ENCODE measurements at regions not wholly inside any gene's neighbourhood (a gene's known extent, or its start where the extent isn't known, plus 50 kb on each side); places are given as distances from the start of the nearest gene placed in this dataset.

DNA sequence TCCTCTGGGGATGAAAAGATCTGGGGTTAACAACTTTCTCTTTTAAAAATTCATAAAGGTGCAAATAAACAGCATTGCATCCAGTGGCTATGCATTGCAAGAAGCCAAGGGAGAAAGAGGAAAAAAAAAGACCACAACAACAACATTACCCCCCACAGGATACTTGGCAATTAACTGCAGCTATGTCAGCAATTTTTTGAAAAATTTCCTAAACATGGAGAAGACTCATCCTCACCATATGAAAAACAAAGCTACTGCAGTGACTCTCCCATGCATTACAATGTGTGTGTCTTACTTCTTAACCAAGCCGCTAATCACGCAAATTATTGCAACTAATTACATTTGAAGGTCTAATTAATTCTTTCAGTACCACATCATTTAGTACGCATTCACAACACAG lies 309.8 kb upstream of the ZNF507 start:
- Mint-ChIP-seq H3K9me3 (ENCODE audit: unreplicated experiment) (no peaks in the 10 kb centered on the region), H3K4me1 (ENCODE audit: unreplicated experiment) (peaks cover 6% of the 10 kb centered on the region), H3K27ac (ENCODE audit: unreplicated experiment) (no peak overlapping the region), H3K27me3 (ENCODE audit: unreplicated experiment) (no peaks in the 10 kb centered on the region), H3K36me3 (ENCODE audit: low read depth, unreplicated experiment) (no peaks in the 10 kb centered on the region), H3K4me3 (ENCODE audit: unreplicated experiment) (no peak overlapping the region)
- no peak for DNase-seq (ENCODE audit: low spot score)
- TF ChIP-seq, protein P1, sequence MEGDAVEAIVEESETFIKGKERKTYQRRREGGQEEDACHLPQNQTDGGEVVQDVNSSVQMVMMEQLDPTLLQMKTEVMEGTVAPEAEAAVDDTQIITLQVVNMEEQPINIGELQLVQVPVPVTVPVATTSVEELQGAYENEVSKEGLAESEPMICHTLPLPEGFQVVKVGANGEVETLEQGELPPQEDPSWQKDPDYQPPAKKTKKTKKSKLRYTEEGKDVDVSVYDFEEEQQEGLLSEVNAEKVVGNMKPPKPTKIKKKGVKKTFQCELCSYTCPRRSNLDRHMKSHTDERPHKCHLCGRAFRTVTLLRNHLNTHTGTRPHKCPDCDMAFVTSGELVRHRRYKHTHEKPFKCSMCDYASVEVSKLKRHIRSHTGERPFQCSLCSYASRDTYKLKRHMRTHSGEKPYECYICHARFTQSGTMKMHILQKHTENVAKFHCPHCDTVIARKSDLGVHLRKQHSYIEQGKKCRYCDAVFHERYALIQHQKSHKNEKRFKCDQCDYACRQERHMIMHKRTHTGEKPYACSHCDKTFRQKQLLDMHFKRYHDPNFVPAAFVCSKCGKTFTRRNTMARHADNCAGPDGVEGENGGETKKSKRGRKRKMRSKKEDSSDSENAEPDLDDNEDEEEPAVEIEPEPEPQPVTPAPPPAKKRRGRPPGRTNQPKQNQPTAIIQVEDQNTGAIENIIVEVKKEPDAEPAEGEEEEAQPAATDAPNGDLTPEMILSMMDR (IDR thresholded peaks at IDR 0.05; ENCODE audit: unreplicated experiment) = no peak

DNA sequence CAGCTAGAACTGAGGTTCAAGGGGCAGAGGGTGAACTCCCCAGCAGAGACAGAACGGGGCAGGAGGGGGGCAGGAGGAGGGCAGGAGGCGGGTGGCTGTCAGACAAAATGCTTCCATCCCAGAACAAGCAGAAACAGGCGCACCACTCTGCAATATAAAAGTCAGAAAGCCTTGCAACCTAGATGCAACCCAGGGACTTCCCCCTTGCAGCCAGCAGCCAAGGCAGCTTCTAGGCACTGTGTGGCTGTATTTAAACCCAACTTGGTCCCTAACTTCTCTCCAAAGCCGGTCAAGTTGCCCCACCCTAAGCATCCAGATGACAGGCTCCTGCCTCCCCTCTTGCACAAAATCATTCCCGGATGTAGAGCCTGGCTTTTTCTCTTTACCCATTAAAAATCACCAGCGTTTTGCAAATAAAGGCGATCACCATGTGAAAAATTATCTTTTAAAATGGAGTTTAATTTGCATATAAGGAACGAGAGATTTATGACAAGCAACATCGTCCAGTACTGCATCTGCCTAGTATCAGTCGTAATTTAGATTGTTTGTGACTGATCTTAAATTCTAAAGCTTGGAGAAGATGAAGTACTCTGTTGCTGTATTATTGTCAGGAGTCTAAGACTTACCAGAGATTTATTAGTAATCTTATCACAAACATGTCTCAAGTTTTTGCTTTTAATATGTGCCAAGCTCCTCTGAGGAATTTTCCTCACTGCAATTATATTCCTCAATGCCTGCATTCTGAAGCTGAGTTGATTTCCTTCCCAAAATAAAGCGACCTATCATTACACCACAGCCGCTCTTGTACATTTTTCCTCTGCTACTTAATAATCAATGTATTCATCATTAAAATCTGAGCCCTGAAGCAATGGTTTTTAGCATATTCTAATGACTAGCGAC lies 307.1 kb upstream of the ZNF507 start:
- no peaks in the 10 kb centered on the region for H3K9me3 Mint-ChIP-seq (ENCODE audit: unreplicated experiment)
- no peak overlapping the region for H3K27ac Mint-ChIP-seq (ENCODE audit: unreplicated experiment)
- TF ChIP-seq, protein P1 (IDR thresholded peaks at IDR 0.05; ENCODE audit: unreplicated experiment) = no peak
- no peaks in the 10 kb centered on the region for H3K27me3 Mint-ChIP-seq (ENCODE audit: unreplicated experiment)
- H3K4me3 Mint-ChIP-seq (ENCODE audit: unreplicated experiment) = no peak overlapping the region
- H3K36me3 Mint-ChIP-seq (ENCODE audit: low read depth, unreplicated experiment) = no peaks in the 10 kb centered on the region
- DNase-seq (ENCODE audit: low spot score) = no peak
- H3K4me1 Mint-ChIP-seq (ENCODE audit: unreplicated experiment) = peaks cover 3% of the 10 kb centered on the region

DNA sequence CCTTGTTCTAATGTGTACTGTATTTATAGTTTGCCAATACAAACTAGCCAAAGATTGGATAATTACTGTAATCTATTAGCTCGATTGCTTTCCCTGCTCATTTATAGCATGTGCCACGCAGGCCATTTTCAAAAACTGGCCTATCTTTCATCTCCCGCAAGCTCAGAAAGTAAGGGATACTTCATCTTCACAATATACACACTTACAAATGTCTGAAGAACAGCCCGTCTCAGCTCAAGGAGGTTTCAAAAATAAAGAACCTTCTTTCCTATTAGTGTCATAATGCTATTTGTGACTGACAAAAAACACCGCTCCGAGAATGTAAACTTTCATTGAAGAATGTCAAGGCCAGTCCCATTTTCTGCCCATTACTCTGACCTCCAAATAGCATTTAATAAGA lies 306.4 kb upstream of the ZNF507 start:
- Mint-ChIP-seq H3K4me1 (ENCODE audit: unreplicated experiment) (peaks cover 3% of the 10 kb centered on the region), H3K4me3 (ENCODE audit: unreplicated experiment) (no peak overlapping the region), H3K27me3 (ENCODE audit: unreplicated experiment) (no peaks in the 10 kb centered on the region), H3K9me3 (ENCODE audit: unreplicated experiment) (no peaks in the 10 kb centered on the region), H3K27ac (ENCODE audit: unreplicated experiment) (no peak overlapping the region), H3K36me3 (ENCODE audit: low read depth, unreplicated experiment) (no peaks in the 10 kb centered on the region)
- no peak for DNase-seq (ENCODE audit: low spot score)
- TF ChIP-seq, protein P1 (IDR thresholded peaks at IDR 0.05; ENCODE audit: unreplicated experiment) = no peak

DNA sequence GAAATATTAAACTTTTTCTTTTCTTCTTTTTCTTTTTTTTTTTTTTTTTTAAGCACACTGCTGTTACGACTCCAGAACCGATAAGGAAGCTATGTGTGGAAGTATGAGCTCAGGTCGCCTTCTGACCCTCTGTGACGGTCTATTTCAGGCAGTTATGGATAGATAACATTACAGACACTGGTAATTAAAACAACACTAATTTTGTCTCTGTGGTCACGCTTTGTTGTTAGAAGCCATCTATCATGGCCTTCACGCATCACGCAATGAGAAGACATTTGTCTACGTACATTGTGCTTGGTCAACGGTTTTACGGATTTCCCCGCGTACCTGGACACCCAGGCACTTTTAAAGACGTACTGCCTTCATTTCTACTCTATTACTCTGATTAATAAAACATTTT lies 306.0 kb upstream of the ZNF507 start:
- Mint-ChIP-seq H3K9me3 (ENCODE audit: unreplicated experiment) (no peaks in the 10 kb centered on the region), H3K4me3 (ENCODE audit: unreplicated experiment) (no peak overlapping the region), H3K27ac (ENCODE audit: unreplicated experiment) (no peak overlapping the region), H3K4me1 (ENCODE audit: unreplicated experiment) (peaks cover 3% of the 10 kb centered on the region), H3K36me3 (ENCODE audit: low read depth, unreplicated experiment) (no peaks in the 10 kb centered on the region), H3K27me3 (ENCODE audit: unreplicated experiment) (no peaks in the 10 kb centered on the region)
- no peak for DNase-seq (ENCODE audit: low spot score)
- TF ChIP-seq, protein P1 (IDR thresholded peaks at IDR 0.05; ENCODE audit: unreplicated experiment) = no peak

DNA sequence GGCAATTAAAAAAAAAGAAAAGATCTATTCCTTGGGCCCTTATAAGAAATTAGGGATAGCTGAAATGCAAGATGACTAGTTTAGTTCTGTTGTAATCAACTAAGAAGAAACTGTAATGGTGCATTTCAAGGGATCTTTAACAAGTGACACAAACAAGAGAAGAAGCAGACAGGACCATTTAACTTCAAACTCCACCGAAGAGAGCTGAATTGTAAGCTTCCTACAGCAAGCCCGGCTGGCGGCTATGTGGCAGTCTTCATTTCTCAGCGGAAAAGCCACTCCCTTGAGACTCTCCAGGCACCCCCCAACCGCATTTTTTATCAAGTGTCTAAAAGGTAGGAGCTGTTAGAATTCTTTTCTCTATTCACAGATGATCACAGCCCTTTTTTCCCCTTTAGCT lies 305.2 kb upstream of the ZNF507 start:
- TF ChIP-seq, protein P1 (IDR thresholded peaks at IDR 0.05; ENCODE audit: unreplicated experiment) = no peak
- Mint-ChIP-seq H3K4me1 (ENCODE audit: unreplicated experiment) (peaks cover 3% of the 10 kb centered on the region), H3K9me3 (ENCODE audit: unreplicated experiment) (no peaks in the 10 kb centered on the region), H3K36me3 (ENCODE audit: low read depth, unreplicated experiment) (no peaks in the 10 kb centered on the region), H3K4me3 (ENCODE audit: unreplicated experiment) (no peak overlapping the region), H3K27ac (ENCODE audit: unreplicated experiment) (no peak overlapping the region), H3K27me3 (ENCODE audit: unreplicated experiment) (no peaks in the 10 kb centered on the region)
- DNase-seq (ENCODE audit: low spot score) = no peak

Data from endothelial cell (in vitro differentiated cells).